VCaP (cell line): ENCODE measurements at regions not wholly inside any gene's neighbourhood (a gene's known extent, or its start where the extent isn't known, plus 50 kb on each side); places are given as distances from the start of the nearest gene placed in this dataset.
A peak's percentile ranks its signal among the peaks of the same experiment; 100 is the strongest.

Experiments used
- H3K27ac ChIP-seq: fragments of 450-650 bp; 2 replicates; pipeline ENCODE4 v1.5.1; 2017
- TF ChIP-seq, protein P1 (sequence below): fragments of 450-650 bp; conservative IDR thresholded peaks from 2 replicates; pipeline ENCODE4 v1.5.1; 2017; ENCODE audit warnings: mild to moderate bottlenecking, moderate library complexity

DNA sequence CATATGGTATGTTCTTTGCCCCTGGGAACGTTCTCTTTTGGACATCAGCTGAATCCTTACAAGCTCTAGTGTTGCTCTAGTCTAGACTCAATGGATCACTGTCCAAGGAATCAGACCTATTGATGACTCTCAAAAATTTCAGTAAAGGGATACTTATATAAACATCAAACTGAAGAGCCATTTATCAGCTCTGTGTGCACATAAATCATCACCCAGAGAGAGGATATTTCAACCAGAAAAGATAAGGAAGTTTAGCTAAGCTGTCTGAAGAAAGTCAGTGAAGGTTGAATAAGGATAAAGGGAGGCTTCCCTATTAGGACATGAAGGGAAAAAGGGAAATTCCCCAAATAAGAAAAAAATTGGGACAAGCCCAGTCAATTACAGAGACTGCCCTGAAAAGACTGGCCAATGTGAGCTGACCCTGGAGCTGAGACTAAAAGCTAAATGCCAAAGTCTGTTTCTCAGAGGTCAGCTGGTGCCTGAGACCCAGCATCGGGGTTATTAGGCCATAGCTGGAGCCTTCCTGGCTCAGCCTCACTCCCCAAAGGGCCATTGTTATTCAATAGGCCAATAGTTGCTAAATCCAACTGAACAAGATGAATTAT is 424.1 kb upstream of the THBS1 start:
- H3K27ac ChIP-seq: no peak overlapping the region
- TF ChIP-seq, protein P1, sequence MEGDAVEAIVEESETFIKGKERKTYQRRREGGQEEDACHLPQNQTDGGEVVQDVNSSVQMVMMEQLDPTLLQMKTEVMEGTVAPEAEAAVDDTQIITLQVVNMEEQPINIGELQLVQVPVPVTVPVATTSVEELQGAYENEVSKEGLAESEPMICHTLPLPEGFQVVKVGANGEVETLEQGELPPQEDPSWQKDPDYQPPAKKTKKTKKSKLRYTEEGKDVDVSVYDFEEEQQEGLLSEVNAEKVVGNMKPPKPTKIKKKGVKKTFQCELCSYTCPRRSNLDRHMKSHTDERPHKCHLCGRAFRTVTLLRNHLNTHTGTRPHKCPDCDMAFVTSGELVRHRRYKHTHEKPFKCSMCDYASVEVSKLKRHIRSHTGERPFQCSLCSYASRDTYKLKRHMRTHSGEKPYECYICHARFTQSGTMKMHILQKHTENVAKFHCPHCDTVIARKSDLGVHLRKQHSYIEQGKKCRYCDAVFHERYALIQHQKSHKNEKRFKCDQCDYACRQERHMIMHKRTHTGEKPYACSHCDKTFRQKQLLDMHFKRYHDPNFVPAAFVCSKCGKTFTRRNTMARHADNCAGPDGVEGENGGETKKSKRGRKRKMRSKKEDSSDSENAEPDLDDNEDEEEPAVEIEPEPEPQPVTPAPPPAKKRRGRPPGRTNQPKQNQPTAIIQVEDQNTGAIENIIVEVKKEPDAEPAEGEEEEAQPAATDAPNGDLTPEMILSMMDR: no peak

DNA sequence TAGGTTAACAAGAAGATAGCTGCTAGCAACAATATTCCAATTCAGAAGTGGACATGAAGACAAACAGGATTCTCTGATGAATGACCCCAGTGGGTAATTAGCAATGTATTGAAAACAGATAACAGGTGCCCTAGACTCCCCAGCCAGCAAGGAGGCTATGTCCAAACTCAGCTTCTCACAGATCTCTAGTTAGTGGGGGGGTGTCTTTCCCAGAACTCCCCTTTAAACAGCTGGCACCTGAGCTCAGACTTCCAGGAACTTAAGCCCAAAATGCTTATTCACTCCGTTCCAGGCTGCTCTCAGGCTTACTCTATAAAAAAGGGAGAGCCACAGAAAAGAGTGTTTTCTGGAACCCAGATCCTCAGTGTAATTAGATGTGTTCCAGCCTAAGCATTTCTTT is 423.0 kb upstream of the THBS1 start:
- no peak overlapping the region for H3K27ac ChIP-seq
- TF ChIP-seq, protein P1: no peak

DNA sequence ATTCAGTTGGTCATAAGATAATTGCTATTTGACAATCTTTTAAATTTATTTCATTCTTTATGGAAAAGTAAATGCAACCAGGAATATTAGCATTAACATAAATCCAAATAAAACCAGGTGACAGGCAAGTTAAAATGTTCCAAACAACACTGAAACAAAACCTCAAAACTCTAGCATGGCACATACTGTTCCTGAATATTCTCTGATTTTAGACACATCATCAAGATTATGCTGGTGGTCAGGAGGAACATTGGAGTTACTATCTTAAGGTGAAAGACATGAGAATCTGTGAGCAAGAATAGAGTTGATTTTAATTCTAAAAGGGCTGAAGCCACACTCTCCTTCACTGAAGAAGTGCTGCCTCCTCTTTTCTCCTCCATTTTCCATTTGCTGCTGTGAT is 421.0 kb upstream of the THBS1 start:
- TF ChIP-seq, protein P1: no peak
- H3K27ac ChIP-seq: no peak overlapping the region

DNA sequence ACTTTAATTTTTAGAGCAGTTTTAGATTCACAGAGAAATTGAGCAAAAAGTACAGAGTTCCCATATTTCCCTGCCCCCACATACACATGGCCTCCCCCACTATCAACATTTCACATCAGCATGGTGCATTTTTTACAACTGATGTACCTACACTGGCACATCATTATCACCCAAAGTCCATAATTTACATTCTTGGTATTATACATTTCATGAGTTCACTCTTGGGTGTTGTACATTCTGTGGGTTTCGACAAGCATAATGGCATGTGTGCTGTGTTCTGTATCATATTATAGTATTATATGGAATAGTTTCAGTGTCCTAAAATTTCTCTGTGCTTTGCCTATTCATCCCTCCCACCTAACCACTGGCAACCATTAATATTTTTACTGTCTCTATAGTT is 419.8 kb upstream of the THBS1 start:
- TF ChIP-seq, protein P1: no peak
- H3K27ac ChIP-seq: no peak overlapping the region

DNA sequence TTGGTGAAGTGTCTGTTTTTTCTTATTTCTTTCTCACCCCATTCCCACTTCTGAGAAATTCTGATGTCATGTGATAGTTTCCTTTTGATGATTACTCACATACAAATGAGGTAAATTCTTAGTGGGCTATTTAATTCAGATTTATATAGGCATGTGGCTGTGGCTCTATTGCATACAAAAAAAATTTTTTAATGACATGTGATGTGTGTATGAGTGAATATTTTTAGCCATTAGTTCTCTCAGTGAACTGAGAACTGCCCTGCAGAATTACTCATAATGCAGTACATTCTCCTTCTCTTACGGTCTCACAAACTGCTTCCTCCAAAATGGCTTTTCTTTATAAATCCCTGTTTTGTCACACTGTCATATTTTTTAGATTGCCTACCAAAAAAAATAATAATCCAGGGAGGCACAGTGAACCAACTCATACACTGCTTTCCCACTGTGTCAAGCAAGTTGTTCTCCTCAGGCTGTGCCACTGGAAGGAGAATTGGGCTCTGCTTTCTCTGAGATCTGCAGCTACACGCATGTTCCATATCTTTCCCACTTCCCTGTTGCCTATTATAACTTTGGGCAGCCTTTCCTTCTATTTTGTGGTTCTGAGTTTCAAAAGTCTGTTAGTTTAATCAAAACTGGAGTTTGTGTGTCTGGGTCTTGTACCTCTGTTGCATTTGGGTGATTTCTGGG is 415.7 kb upstream of the THBS1 start:
- TF ChIP-seq, protein P1: no peak
- H3K27ac ChIP-seq: no peak overlapping the region

DNA sequence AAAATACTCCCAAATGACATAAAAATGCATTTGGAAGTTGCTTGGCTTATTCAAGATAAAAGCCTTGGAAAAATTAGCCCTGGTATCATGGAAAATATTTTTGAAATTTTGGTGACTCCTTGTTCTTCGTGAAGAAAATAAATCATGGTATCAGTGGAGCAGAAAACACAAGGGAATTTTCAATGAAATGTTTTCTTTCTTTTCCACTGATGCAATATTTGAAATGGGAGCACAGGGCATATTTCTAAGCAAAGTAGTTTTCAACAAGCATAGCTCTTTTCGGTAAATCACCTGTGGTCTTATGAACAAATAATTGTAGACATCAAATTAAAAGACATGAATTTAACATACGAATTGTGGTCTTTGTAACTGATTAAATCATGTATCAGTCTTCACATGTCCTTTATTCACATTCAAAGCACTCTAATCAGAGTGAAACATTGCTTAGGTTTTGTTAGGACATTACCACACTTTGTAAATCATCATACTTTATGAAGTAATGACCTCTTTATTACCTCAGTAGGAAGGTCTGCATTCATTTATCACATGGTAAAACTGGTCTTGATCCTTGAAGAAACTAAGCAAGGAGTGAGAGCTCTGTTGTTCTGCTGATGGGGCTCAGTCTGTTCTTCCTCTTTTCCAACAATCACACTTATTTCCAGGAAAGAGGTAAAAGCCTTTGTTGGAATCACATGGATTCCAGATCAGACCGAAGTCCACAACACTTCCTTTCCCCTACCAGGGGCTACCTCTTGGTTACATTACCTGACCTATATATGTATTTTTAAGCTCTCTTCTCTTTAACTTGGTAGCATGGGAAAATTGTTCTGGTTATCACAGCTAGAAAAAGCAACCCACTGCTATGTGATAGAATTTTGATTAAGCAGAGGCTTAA is 413.5 kb upstream of the THBS1 start:
- TF ChIP-seq, protein P1: no peak
- no peak overlapping the region for H3K27ac ChIP-seq

DNA sequence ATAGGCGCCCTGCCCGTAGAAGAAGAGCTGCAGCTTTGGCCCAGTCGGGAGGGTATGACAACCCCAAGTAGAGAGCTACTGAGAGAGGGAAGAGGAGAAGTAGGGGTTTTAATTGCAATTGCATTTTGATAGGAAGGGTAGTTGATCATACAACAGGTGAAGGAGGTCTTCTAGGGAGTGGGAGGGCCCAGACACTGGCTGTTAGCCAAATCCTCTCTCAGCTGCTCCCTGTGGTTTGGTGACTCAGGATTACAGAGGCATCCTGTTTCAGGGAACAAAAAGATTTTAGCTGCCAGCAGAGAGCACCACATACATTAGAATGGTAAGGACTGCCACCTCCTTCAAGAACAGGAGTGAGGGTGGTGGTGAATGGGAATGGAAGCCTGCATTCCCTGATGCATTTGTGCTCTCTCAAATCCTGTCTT is 408.9 kb upstream of the THBS1 start:
- H3K27ac ChIP-seq: peak overlapping the region; percentile 67
- TF ChIP-seq, protein P1: peak; percentile 66
